GM19468 (cell line): ENCODE measurements at regions not wholly inside any gene's neighbourhood (a gene's known extent, or its start where the extent isn't known, plus 50 kb on each side); places are given as distances from the start of the nearest gene placed in this dataset.

Experiments
- ATAC-seq: cut with Tn5 transposase; IDR thresholded peaks from one replicate; pipeline ENCODE4 v1.9.1; 2021; ENCODE audit warnings: mild to moderate bottlenecking, moderate library complexity, moderate number of reproducible peaks; ENCODE audit not compliant: unreplicated experiment; ENCODE audit errors: extremely low read depth

- ATAC-seq = no peak
Observed at GRCh38 chr9:71590362-71590761, 178.0 kb downstream of the CEMIP2 start.

- no peak for ATAC-seq
Observed at GRCh38 chr9:71589612-71590011, 178.7 kb downstream of the CEMIP2 start.

- ATAC-seq = no peak
Observed at GRCh38 chr9:71587576-71588362, 180.5 kb downstream of the CEMIP2 start.

DNA sequence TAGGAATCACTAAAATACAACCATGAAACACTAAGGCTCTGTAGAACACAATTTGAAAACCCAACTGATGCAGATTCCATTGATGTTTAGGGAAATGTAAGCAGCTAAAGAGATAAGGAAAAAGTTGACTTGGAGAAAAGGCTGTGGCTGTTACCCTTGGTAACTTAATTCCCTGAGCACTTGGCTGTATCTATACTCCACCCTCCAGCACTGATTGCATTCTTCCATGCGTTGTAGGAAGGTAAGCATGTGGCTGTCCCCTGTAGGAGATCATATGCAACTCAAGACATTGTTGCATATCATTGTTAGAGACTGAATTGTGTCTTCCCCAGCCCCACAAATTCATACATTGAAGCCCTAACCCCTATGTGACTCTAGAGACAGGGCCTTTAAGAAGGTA lies 184.5 kb downstream of the CEMIP2 start:
- no peak for ATAC-seq

- no peak for ATAC-seq
Observed at GRCh38 chr9:71582347-71582746, 186.0 kb downstream of the CEMIP2 start.

- no peak for ATAC-seq
Observed at GRCh38 chr9:71581101-71581500, 187.2 kb downstream of the CEMIP2 start.

DNA sequence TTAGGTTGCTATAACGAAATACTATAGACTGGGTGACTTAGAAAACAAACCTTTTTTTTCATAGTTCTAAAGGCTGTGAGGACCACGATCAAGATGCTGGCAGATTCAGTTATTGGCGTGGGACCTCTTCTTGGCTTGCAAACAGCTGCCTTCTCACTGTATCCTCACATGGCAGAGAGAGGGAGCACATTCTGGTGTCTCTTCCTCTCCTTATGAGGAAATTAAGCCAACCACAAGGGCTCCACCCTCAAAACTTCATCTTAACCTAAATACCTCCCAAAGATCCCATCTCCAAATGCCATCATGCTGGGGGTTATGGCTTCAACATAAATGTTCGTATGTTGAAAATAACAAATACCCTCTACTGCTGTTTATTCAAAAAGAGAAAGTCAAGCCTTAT lies 197.1 kb downstream of the CEMIP2 start:
- ATAC-seq = no peak

DNA sequence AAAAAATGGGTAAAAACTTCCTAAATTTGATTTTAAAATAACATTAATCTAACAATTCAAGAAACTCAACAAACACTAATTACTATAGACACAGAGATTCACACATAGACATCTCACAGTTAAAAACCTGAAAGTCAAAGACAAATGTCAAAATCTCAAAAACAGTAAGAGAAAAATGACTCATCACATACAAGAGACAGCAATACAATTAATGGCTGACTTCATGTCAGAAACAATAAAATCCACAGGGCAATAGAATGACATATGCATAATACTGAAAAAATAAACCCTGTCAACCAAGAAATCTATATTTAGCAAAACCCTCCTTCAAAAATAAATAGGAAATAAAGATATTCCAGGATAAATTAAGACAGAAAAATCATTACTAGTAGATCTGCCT lies 200.4 kb downstream of the CEMIP2 start:
- ATAC-seq = no peak

DNA sequence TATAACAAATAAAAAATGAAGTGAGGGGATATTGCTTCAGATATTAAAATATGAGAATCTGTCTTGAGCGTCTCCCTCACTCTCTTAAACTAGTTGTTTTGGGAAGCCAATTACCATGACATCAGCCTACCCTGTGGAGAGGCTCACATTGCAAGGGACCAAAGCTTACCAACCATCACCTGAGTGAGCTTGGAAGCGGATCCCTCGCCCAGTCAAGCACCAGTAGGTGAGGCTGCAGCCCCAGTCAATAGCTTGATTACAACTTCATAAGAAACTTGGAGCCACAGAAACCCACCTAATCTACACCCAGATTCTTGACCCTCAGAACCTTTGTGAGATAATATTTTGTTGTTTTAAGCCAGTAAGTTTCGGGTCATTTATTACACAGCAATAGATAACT lies 206.2 kb downstream of the CEMIP2 start:
- ATAC-seq = no peak

DNA sequence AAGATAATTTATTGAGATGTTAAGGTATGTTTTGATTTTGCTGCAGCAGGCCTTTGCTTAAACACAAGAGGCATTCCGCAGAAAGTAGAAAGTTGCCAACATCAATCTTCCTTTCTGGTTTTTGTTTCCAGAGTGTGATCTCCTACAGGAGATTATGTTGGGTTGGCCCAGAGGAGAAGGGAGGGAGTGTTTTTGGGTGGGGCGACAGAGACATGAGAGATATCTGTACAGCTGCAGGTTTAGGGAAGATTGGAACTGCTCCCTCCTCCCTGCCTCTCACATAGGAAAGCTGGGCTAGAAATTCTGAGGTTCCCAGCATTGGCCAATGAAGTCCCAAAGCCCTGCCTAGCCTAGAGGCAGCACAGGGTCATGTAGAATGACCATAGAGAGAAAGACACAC lies 211.0 kb downstream of the CEMIP2 start:
- ATAC-seq = no peak

GRCh38 chr9:71552480-71552879 lies 215.8 kb downstream of the CEMIP2 start:
- ATAC-seq = no peak

DNA sequence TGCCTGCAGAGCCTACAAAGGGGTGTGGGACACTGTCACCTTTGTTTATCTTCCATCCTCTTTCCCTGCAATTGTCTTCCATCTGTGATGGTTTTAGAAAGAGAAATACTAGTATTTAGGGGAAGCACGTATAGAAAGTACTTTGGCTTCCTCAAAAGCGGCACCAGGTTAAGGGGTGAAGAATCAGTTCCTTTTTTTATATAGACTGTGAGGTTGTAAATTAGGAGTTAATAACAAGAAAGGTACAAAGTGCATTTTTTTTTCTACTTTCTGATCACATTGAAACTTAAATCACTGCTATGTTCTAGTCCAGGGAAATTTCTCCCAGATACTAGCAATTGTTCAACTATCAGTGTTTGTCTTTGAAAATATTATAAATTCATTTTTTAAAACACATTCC lies 219.3 kb downstream of the CEMIP2 start:
- peak; percentile 95 for ATAC-seq

DNA sequence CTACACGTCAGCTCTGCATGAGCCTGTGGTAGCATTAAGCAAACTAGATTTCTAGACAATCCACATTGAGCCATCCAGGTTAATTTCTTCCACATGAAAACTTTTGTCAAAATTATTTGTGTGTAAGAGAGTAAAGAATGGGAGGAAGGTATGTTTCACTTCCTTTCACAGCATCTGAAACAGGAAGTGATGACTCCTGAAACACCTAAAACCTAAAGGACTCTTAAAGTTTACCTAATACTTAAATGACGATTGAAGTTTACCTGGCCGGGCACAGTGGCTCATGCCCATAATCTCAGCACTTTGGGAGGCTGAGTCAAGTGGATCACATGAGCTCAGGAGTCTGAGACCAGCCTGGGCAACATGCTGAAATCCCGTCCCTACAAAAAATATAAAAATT lies 223.8 kb downstream of the CEMIP2 start:
- ATAC-seq = no peak

- no peak for ATAC-seq
Observed at GRCh38 chr9:71541436-71541835, 226.9 kb downstream of the CEMIP2 start.

GRCh38 chr9:71524996-71525580 lies 243.2 kb downstream of the CEMIP2 start:
- peak; percentile 46 for ATAC-seq

GRCh38 chr9:71524516-71524915 lies 243.8 kb downstream of the CEMIP2 start:
- ATAC-seq = no peak

- no peak for ATAC-seq
Observed at GRCh38 chr9:71521132-71521531, 247.2 kb downstream of the CEMIP2 start.

DNA sequence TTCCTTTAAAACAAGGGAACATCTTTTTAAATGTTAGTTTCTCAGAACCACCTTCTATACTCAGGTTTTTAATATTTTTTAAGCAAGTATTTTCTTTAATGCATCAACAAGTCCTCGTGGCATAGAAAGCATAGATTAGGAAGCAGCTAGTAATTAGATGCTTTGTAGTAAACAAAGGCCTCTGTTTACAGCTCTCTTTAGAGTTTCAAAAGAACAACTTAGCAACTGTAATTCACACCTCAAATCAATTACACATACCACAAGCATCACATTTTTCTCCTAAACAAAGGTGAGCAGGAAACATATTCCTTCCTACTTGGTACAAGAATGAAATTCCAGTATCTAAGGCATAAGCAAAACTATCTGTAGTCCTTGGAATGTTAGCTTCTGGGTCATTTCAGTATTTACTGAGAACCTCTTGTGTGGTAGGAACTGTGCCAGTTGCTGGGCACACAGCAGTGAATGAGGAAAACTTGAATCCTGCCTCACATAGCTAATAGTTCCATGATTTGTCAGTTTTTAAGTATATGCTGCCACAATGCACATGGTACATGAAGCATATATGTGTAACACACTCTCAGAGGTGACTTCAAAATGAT lies 249.1 kb downstream of the CEMIP2 start:
- no peak for ATAC-seq

GRCh38 chr9:71518045-71518827 lies 250.1 kb downstream of the CEMIP2 start:
- ATAC-seq = no peak

DNA sequence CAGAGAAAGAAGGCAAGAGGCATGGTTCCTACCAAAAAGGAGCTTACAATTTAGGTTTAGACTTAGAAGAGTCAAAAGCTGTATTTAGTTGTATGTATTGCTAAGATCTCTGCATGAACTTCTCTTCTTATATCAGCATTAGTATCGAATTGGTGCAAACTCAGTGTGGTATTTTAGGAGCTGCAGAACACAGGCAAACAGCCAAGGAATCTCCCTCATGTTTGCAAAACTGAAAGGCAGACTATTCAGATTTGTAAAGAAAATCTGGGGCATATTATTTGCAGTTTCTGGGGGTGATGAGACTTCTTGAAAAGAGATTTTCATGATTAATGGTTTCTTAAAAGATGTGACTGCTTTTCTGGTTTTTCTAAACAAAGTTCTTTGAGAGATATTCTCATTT lies 252.7 kb downstream of the CEMIP2 start:
- no peak for ATAC-seq

DNA sequence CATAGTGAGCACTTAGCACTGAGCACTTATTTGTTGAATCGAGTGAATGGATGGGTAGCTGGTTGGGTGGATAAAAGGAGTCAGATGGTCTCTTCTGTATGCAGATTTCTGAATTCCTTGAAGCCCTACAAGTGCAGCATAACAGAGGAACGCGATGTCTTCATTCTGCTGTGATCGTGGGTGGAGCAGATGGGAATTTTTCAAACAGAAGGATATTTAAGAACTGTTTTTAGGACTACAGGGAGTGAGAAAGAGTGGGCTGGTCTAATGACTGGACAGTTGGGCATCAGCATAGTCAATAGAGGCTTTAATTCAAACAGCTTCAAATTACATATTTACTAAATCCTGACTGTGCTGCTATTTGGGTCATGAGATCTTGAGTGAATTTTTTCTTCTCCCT lies 253.2 kb downstream of the CEMIP2 start:
- no peak for ATAC-seq
